Keratinocyte (primary cell): ENCODE measurements at regions not wholly inside any gene's neighbourhood (a gene's known extent, or its start where the extent isn't known, plus 50 kb on each side); places are given as distances from the start of the nearest gene placed in this dataset.

Source experiments
- CTCF ChIP-seq, 3 experiments: IDR thresholded peaks in 1 of 3; conservative IDR thresholded peaks in 1 of 3; optimal IDR thresholded peaks in 1 of 3; 2 replicates in 2 of 3; 3 replicates in 1 of 3; pipeline versions ENCODE3 to v1.5.1; 2011; ENCODE audit warnings: low read length in 3 of 3, mild to moderate bottlenecking in 3 of 3, moderate library complexity in 2 of 3, control low read depth in 1 of 3, inconsistent platforms in 1 of 3; ENCODE audit not compliant: insufficient read depth in 2 of 3; ENCODE audit errors: extremely low read depth in 1 of 3
- EZH2 ChIP-seq: IDR thresholded peaks from one replicate; pipeline ENCODE4 v1.6.1; 2012; ENCODE audit warnings: inconsistent platforms, mild to moderate bottlenecking, low read length, moderate library complexity

DNA sequence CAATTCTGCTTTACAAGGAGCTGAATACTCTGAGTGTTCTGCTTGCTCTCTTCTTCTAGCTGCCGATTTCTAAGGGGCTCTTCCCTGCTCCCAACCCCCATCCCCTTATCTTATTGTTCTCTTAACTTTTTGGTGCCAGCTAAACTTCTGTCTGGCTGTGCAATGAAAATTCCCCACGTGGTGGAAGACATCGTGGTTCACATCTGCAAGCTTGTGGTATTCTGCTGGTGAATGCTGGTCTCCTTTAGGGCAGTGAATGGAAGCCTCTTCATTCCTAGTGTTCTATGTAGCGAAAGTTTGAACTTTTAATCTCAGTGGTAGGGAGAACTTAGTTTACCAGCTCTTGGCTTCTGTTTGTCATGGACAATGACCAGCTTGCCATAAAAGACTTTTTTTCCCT, 406.0 kb upstream of the ZEB2 start:
- TF ChIP-seq CTCF (optimal IDR thresholded peaks at IDR 0.05 in 1 of 3, IDR thresholded peaks at IDR 0.05 in 1 of 3, conservative IDR thresholded peaks at IDR 0.05 in 1 of 3; ENCODE audit: extremely low read depth in 1 of 3, insufficient read depth in 2 of 3, low read length in 3 of 3) = no peak
- TF ChIP-seq EZH2 = no peak
